PC-9 (cell line): ENCODE measurements at regions not wholly inside any gene's neighbourhood (a gene's known extent, or its start where the extent isn't known, plus 50 kb on each side); places are given as distances from the start of the nearest gene placed in this dataset.

ENCODE experiments used
- BruUV-seq: library from RNA; stranded (reverse); fragments of 400-500 nt; replicated peaks from 2 replicates; lab custom pipeline; 2021; lab: Mats Ljungman, UMichigan
- CTCF ChIA-PET: fragments of 300-600 bp; sonication (Branson Sonifier 250); formaldehyde crosslinking; loops from one replicate; lab custom pipeline; 2022; ENCODE audit warnings: antibody characterized with exemption; lab: Charles Lee
- POLR2A ChIA-PET: fragments of 300-600 bp; sonication (Branson Sonifier 250); formaldehyde crosslinking; loops from one replicate; lab custom pipeline; 2022; ENCODE audit warnings: antibody characterized with exemption; ENCODE audit not compliant: unreplicated experiment; lab: Charles Lee
- DNase-seq, 2 experiments: peaks; one replicate each; pipeline versions ENCODE4 v3.0.0 to v3.0.0-alpha.2; 2015 to 2022; ENCODE audit warnings: mixed read lengths in 1 of 2
- H2AFZ ChIP-seq: fragments of 200-600 bp; sonication (generic); 2 replicates; pipeline ENCODE4 v1.8.1; 2017; ENCODE audit warnings: antibody characterized with exemption
- H3F3A ChIP-seq: fragments of 200-600 bp; sonication (generic); 2 replicates; pipeline ENCODE4 v1.8.1; 2017; ENCODE audit warnings: antibody characterized with exemption, mild to moderate bottlenecking, low read depth; ENCODE audit not compliant: insufficient read depth
- H3K27ac ChIP-seq: fragments of 200-600 bp; sonication (generic); 2 replicates; pipeline ENCODE4 v1.6.1; 2016; ENCODE audit warnings: mixed run types
- H3K27me3 ChIP-seq: fragments of 200-600 bp; sonication (generic); 2 replicates; pipeline ENCODE4 v1.6.1; 2016; ENCODE audit warnings: low read depth, mixed run types; ENCODE audit not compliant: insufficient read depth
- H3K36me3 ChIP-seq: fragments of 200-600 bp; sonication (generic); 2 replicates; pipeline ENCODE4 v1.6.1; 2016; ENCODE audit warnings: low read depth, mixed run types
- H3K4me1 ChIP-seq: fragments of 200-600 bp; sonication (generic); replicated peaks from 2 replicates; pipeline ENCODE4 v1.6.1; 2016; ENCODE audit warnings: mixed run types; ENCODE audit not compliant: insufficient read depth
- H3K4me2 ChIP-seq: fragments of 200-600 bp; sonication (generic); 2 replicates; pipeline ENCODE4 v1.6.1; 2017; ENCODE audit warnings: mixed run types
- H3K4me3 ChIP-seq: fragments of 200-600 bp; sonication (generic); 2 replicates; pipeline ENCODE4 v1.6.1; 2016; ENCODE audit warnings: mixed run types
- H3K79me2 ChIP-seq: fragments of 200-600 bp; sonication (generic); 2 replicates; pipeline ENCODE4 v1.6.1; 2017; ENCODE audit warnings: low read depth, mixed run types
- H3K9me2 ChIP-seq: fragments of 200-600 bp; sonication (generic); 2 replicates; pipeline ENCODE4 v1.8.1; 2017; ENCODE audit warnings: mild to moderate bottlenecking; ENCODE audit not compliant: insufficient read depth
- H3K9me3 ChIP-seq: fragments of 200-600 bp; sonication (generic); 2 replicates; pipeline ENCODE4 v1.8.1; 2016; ENCODE audit warnings: low read depth; ENCODE audit not compliant: insufficient read depth
- H4K20me1 ChIP-seq: fragments of 200-600 bp; sonication (generic); 2 replicates; pipeline ENCODE4 v1.8.1; 2017; ENCODE audit not compliant: insufficient read depth
- EZH2 ChIP-seq: fragments of 200-600 bp; sonication (generic); IDR thresholded peaks from 2 replicates; pipeline ENCODE4 v1.8.0; 2017; ENCODE audit warnings: antibody characterized with exemption, low read depth
- intact Hi-C: fragments of 100-400 bp; cut with micrococcal nuclease; formaldehyde crosslinking; loops from one replicate; pipeline ENCODE4 v1.10.0; 2022; ENCODE audit not compliant: unreplicated experiment
- TF ChIP-seq, protein P1 (sequence below): fragments of 200-600 bp; sonication (generic); conservative IDR thresholded peaks from 2 replicates; pipeline ENCODE4 v1.6.1; 2017; ENCODE audit warnings: mixed run types, antibody characterized with exemption, mild to moderate bottlenecking, moderate library complexity

DNA sequence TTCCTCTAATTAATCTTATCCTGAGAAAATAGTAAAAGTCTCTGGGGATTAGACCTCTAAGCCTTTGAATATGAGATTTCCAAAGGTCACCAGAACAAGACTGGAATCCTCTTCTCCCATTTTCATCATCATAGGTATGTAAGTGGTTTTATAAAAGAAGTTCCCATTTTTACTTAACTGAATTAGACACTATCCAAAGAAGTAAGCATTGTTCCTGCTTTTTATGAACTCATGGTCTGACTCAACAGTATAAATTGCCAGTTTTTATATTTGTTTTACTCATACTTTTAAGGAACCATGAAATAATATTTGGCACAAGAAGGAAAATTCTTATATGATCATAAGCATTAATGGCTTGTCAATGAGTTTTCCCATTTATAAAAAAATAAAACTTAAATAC, 167.1 kb upstream of the ADRA1B start:
- ChIA-PET POLR2A (no interaction called here), CTCF (no interaction called here)
- Histone ChIP-seq H3K27ac (no peak overlapping the region), H3K79me2 (no peaks in the 10 kb centered on the region), H3K4me2 (no peak overlapping the region), H3K27me3 (no peaks in the 10 kb centered on the region), H4K20me1 (no peaks in the 10 kb centered on the region), H2AFZ (no peak overlapping the region), H3K9me3 (no peaks in the 10 kb centered on the region), H3K9me2 (no peaks in the 10 kb centered on the region), H3F3A (peaks cover 4% of the 10 kb centered on the region; the same call in 1 of the 2 replicates), H3K36me3 (no peaks in the 10 kb centered on the region), H3K4me3 (no peak overlapping the region), H3K4me1 (peaks cover 12% of the 10 kb centered on the region)
- intact Hi-C loops = no loop called here
- BruUV-seq = no TSS peak
- DNase-seq = no peak
- TF ChIP-seq, protein P1, sequence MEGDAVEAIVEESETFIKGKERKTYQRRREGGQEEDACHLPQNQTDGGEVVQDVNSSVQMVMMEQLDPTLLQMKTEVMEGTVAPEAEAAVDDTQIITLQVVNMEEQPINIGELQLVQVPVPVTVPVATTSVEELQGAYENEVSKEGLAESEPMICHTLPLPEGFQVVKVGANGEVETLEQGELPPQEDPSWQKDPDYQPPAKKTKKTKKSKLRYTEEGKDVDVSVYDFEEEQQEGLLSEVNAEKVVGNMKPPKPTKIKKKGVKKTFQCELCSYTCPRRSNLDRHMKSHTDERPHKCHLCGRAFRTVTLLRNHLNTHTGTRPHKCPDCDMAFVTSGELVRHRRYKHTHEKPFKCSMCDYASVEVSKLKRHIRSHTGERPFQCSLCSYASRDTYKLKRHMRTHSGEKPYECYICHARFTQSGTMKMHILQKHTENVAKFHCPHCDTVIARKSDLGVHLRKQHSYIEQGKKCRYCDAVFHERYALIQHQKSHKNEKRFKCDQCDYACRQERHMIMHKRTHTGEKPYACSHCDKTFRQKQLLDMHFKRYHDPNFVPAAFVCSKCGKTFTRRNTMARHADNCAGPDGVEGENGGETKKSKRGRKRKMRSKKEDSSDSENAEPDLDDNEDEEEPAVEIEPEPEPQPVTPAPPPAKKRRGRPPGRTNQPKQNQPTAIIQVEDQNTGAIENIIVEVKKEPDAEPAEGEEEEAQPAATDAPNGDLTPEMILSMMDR = no peak
- no peak for TF ChIP-seq EZH2

- Histone ChIP-seq H3K9me3 (no peaks in the 10 kb centered on the region), H3K79me2 (no peaks in the 10 kb centered on the region), H4K20me1 (no peaks in the 10 kb centered on the region), H3K27ac (no peak overlapping the region), H3K4me2 (no peak overlapping the region), H3F3A (peaks cover 4% of the 10 kb centered on the region; the same call in 1 of the 2 replicates), H3K9me2 (no peaks in the 10 kb centered on the region), H2AFZ (no peak overlapping the region), H3K4me3 (no peak overlapping the region), H3K27me3 (no peaks in the 10 kb centered on the region), H3K36me3 (no peaks in the 10 kb centered on the region), H3K4me1 (peaks cover 12% of the 10 kb centered on the region)
- intact Hi-C loops = no loop called here
- TF ChIP-seq, protein P1 = no peak
- TF ChIP-seq EZH2 = no peak
- no TSS peak for BruUV-seq
- POLR2A ChIA-PET = no interaction called here
- DNase-seq = no peak
- CTCF ChIA-PET = no interaction called here
Observed at GRCh38 chr5:159750226-159750625, 166.1 kb upstream of the ADRA1B start.

GRCh38 chr5:159751459-159751858, 164.8 kb upstream of the ADRA1B start:
- ChIA-PET CTCF (no interaction called here), POLR2A (no interaction called here)
- intact Hi-C loops = no loop called here
- H3K4me1 ChIP-seq = peaks cover 12% of the 10 kb centered on the region
- no TSS peak for BruUV-seq
- H4K20me1 ChIP-seq = no peaks in the 10 kb centered on the region
- H2AFZ ChIP-seq = no peak overlapping the region
- H3K4me2 ChIP-seq = no peak overlapping the region
- H3K4me3 ChIP-seq = no peak overlapping the region
- H3K79me2 ChIP-seq = no peaks in the 10 kb centered on the region
- no peak for DNase-seq
- H3F3A ChIP-seq = peaks cover 4% of the 10 kb centered on the region; the same call in 1 of the 2 replicates
- TF ChIP-seq EZH2 = no peak
- TF ChIP-seq, protein P1 = no peak
- H3K27ac ChIP-seq = no peak overlapping the region
- no peaks in the 10 kb centered on the region for H3K9me2 ChIP-seq
- H3K27me3 ChIP-seq = no peaks in the 10 kb centered on the region
- no peaks in the 10 kb centered on the region for H3K36me3 ChIP-seq
- no peaks in the 10 kb centered on the region for H3K9me3 ChIP-seq
